Duodenal mucosa (tissue), 2 donors: ENCODE measurements at regions not wholly inside any gene's neighbourhood (a gene's known extent, or its start where the extent isn't known, plus 50 kb on each side); places are given as distances from the start of the nearest gene placed in this dataset.
"Not testable (repeated sequence)": the region's sequence is repeated elsewhere in the genome, so short reads cannot be mapped to it uniquely, and the experiment has no call there.

Experiments used
- H3K27ac ChIP-seq: one replicate; pipeline ENCODE4 v1.7.0; 2013; ENCODE audit warnings: low read depth, low read length
- H3K27me3 ChIP-seq, 2 donors: one replicate each; pipeline ENCODE4 v1.7.0; 2013; ENCODE audit warnings: low read length in 2 of 2, control low read depth in 1 of 2; ENCODE audit not compliant: insufficient read depth in 2 of 2, control insufficient read depth in 1 of 2
- H3K36me3 ChIP-seq, 2 donors: one replicate each; pipeline ENCODE4 v1.7.0; 2013; ENCODE audit warnings: low read length in 2 of 2, control low read depth in 1 of 2; ENCODE audit not compliant: insufficient read depth in 2 of 2, control insufficient read depth in 1 of 2
- H3K4me1 ChIP-seq, 2 donors: one replicate each; pipeline ENCODE4 v1.7.0; 2013; ENCODE audit warnings: low read length in 2 of 2, control low read depth in 1 of 2; ENCODE audit not compliant: insufficient read depth in 2 of 2, control insufficient read depth in 1 of 2
- H3K4me3 ChIP-seq, 2 donors: one replicate each; pipeline ENCODE4 v1.7.0; 2013; ENCODE audit warnings: low read length in 2 of 2, low read depth in 1 of 2
- H3K9ac ChIP-seq, 2 donors: one replicate each; pipeline ENCODE4 v1.7.0; 2013; ENCODE audit warnings: low read length in 2 of 2, low read depth in 1 of 2
- H3K9me3 ChIP-seq, 2 donors: one replicate each; pipeline ENCODE4 v1.7.0; 2013; ENCODE audit warnings: low read length in 2 of 2, control low read depth in 1 of 2; ENCODE audit not compliant: control insufficient read depth in 1 of 2

GRCh38 chr1:163570071-163570470, 248.3 kb downstream of the NUF2 start:
- no peaks in the 10 kb centered on the region for H3K36me3 ChIP-seq
- H3K9me3 ChIP-seq, result no peaks in the 10 kb centered on the region
- H3K27me3 ChIP-seq, result no peaks in the 10 kb centered on the region
- no peak overlapping the region for H3K27ac ChIP-seq
- no peaks in the 10 kb centered on the region for H3K4me1 ChIP-seq
- H3K4me3 ChIP-seq, result no peak overlapping the region
- H3K9ac ChIP-seq, result no peak overlapping the region

- H3K9me3 ChIP-seq, result no peaks in the 10 kb centered on the region
- no peak overlapping the region for H3K27ac ChIP-seq
- no peak overlapping the region for H3K4me3 ChIP-seq
- no peaks in the 10 kb centered on the region for H3K36me3 ChIP-seq
- no peaks in the 10 kb centered on the region for H3K4me1 ChIP-seq
- no peak overlapping the region for H3K9ac ChIP-seq
- H3K27me3 ChIP-seq, result no peaks in the 10 kb centered on the region
Measured at GRCh38 chr1:163571950-163572349, 250.2 kb downstream of the NUF2 start.

- Histone ChIP-seq H3K4me1 (no peaks in the 10 kb centered on the region), H3K36me3 (no peaks in the 10 kb centered on the region), H3K27me3 (no peaks in the 10 kb centered on the region), H3K9me3 (no peaks in the 10 kb centered on the region), H3K27ac (no peak overlapping the region), H3K4me3 (no peak overlapping the region), H3K9ac (no peak overlapping the region)
Measured at GRCh38 chr1:163574119-163574518, 252.4 kb downstream of the NUF2 start.

GRCh38 chr1:163580926-163581325, 259.2 kb downstream of the NUF2 start:
- Histone ChIP-seq H3K36me3 (no peaks in the 10 kb centered on the region), H3K9ac (no peak overlapping the region), H3K4me3 (no peak overlapping the region), H3K9me3 (no peaks in the 10 kb centered on the region), H3K27ac (no peak overlapping the region), H3K27me3 (no peaks in the 10 kb centered on the region), H3K4me1 (no peaks in the 10 kb centered on the region)

- Histone ChIP-seq H3K4me1 (no peaks in the 10 kb centered on the region), H3K9ac (no peak overlapping the region), H3K9me3 (no peaks in the 10 kb centered on the region), H3K4me3 (no peak overlapping the region), H3K27ac (no peak overlapping the region), H3K36me3 (no peaks in the 10 kb centered on the region), H3K27me3 (no peaks in the 10 kb centered on the region)
Measured at GRCh38 chr1:163583661-163584181, 262.0 kb downstream of the NUF2 start.

- H3K9ac ChIP-seq, result no peak overlapping the region
- H3K4me1 ChIP-seq, result no peaks in the 10 kb centered on the region
- H3K4me3 ChIP-seq, result no peak overlapping the region
- H3K36me3 ChIP-seq, result no peaks in the 10 kb centered on the region
- H3K27ac ChIP-seq, result no peak overlapping the region
- no peaks in the 10 kb centered on the region for H3K27me3 ChIP-seq
- H3K9me3 ChIP-seq, result no peaks in the 10 kb centered on the region
Measured at GRCh38 chr1:163585796-163586195, 264.0 kb downstream of the NUF2 start.

GRCh38 chr1:163588796-163589195, 267.0 kb downstream of the NUF2 start:
- H3K36me3 ChIP-seq, result no peaks in the 10 kb centered on the region
- no peak overlapping the region for H3K27ac ChIP-seq
- H3K27me3 ChIP-seq, result no peaks in the 10 kb centered on the region
- H3K4me3 ChIP-seq, result no peak overlapping the region
- H3K4me1 ChIP-seq, result no peaks in the 10 kb centered on the region
- no peaks in the 10 kb centered on the region for H3K9me3 ChIP-seq
- H3K9ac ChIP-seq, result no peak overlapping the region

- Histone ChIP-seq H3K4me3 (no peak overlapping the region), H3K27me3 (no peaks in the 10 kb centered on the region), H3K4me1 (no peaks in the 10 kb centered on the region), H3K9me3 (no peaks in the 10 kb centered on the region), H3K27ac (no peak overlapping the region), H3K9ac (no peak overlapping the region), H3K36me3 (no peaks in the 10 kb centered on the region)
Measured at GRCh38 chr1:163589735-163590134, 268.0 kb downstream of the NUF2 start.

- not testable (repeated sequence) for H3K27ac ChIP-seq, H3K4me3 ChIP-seq, H3K4me1 ChIP-seq, H3K9ac ChIP-seq, H3K9me3 ChIP-seq, H3K27me3 ChIP-seq, H3K36me3 ChIP-seq
Measured at GRCh38 chr1:163591131-163591530, 269.4 kb downstream of the NUF2 start.

GRCh38 chr1:163592623-163593022, 270.9 kb downstream of the NUF2 start:
- H3K27me3 ChIP-seq, H3K27ac ChIP-seq, H3K4me1 ChIP-seq, H3K9ac ChIP-seq, H3K36me3 ChIP-seq, H3K4me3 ChIP-seq, H3K9me3 ChIP-seq: not testable (repeated sequence)

GRCh38 chr1:163596106-163596505, 274.4 kb downstream of the NUF2 start:
- H3K36me3 ChIP-seq, H3K27me3 ChIP-seq, H3K9ac ChIP-seq, H3K4me3 ChIP-seq, H3K27ac ChIP-seq, H3K9me3 ChIP-seq, H3K4me1 ChIP-seq: not testable (repeated sequence)
